ENCODE measurements at regions not wholly inside any gene's neighbourhood (a gene's known extent, or its start where the extent isn't known, plus 50 kb on each side); places are given as distances from the start of the nearest gene placed in this dataset.

DNA sequence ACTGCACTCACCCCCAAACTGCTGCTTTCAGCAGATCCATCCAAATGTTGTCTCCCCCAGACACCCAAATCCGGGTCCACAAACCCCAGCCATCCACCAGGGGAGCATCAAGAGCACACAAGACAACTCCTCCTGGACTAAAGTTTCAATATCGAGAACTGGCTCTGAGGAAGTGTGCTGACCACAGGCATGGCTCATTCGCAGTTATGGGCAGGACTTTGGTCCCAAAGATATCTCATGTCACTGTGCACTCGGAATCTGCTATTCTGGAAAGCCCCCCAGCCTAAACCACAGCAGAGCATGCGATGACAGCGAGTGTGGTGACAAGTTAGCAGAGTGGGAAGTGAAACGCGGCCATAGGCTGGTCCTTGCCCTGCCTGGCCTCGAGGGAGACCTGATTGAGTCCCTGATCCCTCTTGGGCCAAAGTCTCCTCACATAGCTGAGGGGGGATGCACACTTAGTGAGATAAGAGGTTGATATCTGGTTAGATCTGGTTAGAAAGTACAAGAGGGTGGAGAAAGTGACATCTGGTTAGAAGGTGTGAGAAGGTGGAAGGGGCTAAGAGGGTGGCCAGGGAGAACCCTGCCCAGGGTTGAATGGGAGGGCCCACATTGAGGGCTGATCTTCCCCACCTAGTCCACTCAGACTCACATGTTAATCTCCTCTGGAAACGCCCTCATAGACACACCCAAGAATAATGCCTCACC, 149.7 kb downstream of the MRPL14 start (continued):
- TF ChIP-seq, protein P1, sequence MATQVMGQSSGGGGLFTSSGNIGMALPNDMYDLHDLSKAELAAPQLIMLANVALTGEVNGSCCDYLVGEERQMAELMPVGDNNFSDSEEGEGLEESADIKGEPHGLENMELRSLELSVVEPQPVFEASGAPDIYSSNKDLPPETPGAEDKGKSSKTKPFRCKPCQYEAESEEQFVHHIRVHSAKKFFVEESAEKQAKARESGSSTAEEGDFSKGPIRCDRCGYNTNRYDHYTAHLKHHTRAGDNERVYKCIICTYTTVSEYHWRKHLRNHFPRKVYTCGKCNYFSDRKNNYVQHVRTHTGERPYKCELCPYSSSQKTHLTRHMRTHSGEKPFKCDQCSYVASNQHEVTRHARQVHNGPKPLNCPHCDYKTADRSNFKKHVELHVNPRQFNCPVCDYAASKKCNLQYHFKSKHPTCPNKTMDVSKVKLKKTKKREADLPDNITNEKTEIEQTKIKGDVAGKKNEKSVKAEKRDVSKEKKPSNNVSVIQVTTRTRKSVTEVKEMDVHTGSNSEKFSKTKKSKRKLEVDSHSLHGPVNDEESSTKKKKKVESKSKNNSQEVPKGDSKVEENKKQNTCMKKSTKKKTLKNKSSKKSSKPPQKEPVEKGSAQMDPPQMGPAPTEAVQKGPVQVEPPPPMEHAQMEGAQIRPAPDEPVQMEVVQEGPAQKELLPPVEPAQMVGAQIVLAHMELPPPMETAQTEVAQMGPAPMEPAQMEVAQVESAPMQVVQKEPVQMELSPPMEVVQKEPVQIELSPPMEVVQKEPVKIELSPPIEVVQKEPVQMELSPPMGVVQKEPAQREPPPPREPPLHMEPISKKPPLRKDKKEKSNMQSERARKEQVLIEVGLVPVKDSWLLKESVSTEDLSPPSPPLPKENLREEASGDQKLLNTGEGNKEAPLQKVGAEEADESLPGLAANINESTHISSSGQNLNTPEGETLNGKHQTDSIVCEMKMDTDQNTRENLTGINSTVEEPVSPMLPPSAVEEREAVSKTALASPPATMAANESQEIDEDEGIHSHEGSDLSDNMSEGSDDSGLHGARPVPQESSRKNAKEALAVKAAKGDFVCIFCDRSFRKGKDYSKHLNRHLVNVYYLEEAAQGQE (IDR thresholded peaks at IDR 0.05; ENCODE audit: borderline replicate concordance) = peak; percentile 24; the same call in 1 of the 2 replicates
- TF ChIP-seq, protein P1 (CRISPR knock-in tag; IDR thresholded peaks at IDR 0.05; ENCODE audit: low read depth) = 0 out of 2 replicates have a peak, but pooled peaks have one; percentile 76
- peak; percentile 53 to 61 for TF ChIP-seq RAD21 (CRISPR knock-in tag; conservative IDR thresholded peaks at IDR 0.05 in 1 of 2, IDR thresholded peaks at IDR 0.05 in 1 of 2)
- TF ChIP-seq ZNF431 (CRISPR knock-in tag; IDR thresholded peaks at IDR 0.05) = no peak
- TF ChIP-seq RFX7 (CRISPR knock-in tag; IDR thresholded peaks at IDR 0.05) = no peak
- no peak for TF ChIP-seq ZKSCAN1 (IDR thresholded peaks at IDR 0.05; ENCODE audit: low read depth, low read length)
- TF ChIP-seq NRF1 (conservative IDR thresholded peaks at IDR 0.05 in 1 of 2, IDR thresholded peaks at IDR 0.05 in 1 of 2) = no peak
- no peak for TF ChIP-seq RBM15 (IDR thresholded peaks at IDR 0.05; ENCODE audit: insufficient read depth, low read length)
- TF ChIP-seq, protein P2, sequence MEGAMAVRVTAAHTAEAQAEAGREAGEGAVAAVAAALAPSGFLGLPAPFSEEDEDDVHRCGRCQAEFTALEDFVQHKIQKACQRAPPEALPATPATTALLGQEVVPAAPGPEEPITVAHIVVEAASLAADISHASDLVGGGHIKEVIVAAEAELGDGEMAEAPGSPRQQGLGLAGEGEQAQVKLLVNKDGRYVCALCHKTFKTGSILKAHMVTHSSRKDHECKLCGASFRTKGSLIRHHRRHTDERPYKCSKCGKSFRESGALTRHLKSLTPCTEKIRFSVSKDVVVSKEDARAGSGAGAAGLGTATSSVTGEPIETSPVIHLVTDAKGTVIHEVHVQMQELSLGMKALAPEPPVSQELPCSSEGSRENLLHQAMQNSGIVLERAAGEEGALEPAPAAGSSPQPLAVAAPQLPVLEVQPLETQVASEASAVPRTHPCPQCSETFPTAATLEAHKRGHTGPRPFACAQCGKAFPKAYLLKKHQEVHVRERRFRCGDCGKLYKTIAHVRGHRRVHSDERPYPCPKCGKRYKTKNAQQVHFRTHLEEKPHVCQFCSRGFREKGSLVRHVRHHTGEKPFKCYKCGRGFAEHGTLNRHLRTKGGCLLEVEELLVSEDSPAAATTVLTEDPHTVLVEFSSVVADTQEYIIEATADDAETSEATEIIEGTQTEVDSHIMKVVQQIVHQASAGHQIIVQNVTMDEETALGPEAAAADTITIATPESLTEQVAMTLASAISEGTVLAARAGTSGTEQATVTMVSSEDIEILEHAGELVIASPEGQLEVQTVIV (CRISPR knock-in tag; IDR thresholded peaks at IDR 0.05; ENCODE audit: borderline replicate concordance) = no peak
- peak; percentile 52; the same call in 1 of the 2 replicates for TF ChIP-seq ZNF324 (CRISPR knock-in tag; IDR thresholded peaks at IDR 0.05)
- TF ChIP-seq, protein P3, sequence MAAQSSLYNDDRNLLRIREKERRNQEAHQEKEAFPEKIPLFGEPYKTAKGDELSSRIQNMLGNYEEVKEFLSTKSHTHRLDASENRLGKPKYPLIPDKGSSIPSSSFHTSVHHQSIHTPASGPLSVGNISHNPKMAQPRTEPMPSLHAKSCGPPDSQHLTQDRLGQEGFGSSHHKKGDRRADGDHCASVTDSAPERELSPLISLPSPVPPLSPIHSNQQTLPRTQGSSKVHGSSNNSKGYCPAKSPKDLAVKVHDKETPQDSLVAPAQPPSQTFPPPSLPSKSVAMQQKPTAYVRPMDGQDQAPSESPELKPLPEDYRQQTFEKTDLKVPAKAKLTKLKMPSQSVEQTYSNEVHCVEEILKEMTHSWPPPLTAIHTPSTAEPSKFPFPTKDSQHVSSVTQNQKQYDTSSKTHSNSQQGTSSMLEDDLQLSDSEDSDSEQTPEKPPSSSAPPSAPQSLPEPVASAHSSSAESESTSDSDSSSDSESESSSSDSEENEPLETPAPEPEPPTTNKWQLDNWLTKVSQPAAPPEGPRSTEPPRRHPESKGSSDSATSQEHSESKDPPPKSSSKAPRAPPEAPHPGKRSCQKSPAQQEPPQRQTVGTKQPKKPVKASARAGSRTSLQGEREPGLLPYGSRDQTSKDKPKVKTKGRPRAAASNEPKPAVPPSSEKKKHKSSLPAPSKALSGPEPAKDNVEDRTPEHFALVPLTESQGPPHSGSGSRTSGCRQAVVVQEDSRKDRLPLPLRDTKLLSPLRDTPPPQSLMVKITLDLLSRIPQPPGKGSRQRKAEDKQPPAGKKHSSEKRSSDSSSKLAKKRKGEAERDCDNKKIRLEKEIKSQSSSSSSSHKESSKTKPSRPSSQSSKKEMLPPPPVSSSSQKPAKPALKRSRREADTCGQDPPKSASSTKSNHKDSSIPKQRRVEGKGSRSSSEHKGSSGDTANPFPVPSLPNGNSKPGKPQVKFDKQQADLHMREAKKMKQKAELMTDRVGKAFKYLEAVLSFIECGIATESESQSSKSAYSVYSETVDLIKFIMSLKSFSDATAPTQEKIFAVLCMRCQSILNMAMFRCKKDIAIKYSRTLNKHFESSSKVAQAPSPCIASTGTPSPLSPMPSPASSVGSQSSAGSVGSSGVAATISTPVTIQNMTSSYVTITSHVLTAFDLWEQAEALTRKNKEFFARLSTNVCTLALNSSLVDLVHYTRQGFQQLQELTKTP (IDR thresholded peaks at IDR 0.05; ENCODE audit: low read depth in 1 of 2, partially characterized antibody in 2 of 2) = no peak
- TF ChIP-seq SPI1 (IDR thresholded peaks at IDR 0.05; ENCODE audit: borderline replicate concordance, low read depth, low read length) = peak; percentile 67; the same call in 1 of the 2 replicates

All from K562 (cell line).